ENCODE measurements at regions not wholly inside any gene's neighbourhood (a gene's known extent, or its start where the extent isn't known, plus 50 kb on each side); places are given as distances from the start of the nearest gene placed in this dataset.

DNA sequence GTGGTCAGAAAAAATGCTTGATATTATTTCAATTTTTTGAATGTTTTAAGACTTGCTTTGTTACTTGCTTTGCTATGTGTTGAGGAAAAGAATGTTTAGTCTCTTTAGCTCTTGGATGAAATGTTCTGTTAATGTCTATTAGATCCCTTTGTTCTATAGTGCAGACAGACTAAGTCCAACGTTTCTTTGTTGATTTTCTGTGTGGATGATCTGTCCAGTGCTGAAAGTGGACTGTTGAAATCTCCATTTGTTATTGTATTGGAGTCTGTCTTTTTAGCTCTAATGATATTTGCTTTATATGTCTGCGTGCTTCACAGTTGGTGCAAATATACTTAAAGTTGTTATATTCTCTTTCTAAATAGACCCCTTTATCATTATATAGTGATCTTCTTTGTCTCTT lies 220.6 kb downstream of the GUCY2F start:
- TF ChIP-seq, protein P1, sequence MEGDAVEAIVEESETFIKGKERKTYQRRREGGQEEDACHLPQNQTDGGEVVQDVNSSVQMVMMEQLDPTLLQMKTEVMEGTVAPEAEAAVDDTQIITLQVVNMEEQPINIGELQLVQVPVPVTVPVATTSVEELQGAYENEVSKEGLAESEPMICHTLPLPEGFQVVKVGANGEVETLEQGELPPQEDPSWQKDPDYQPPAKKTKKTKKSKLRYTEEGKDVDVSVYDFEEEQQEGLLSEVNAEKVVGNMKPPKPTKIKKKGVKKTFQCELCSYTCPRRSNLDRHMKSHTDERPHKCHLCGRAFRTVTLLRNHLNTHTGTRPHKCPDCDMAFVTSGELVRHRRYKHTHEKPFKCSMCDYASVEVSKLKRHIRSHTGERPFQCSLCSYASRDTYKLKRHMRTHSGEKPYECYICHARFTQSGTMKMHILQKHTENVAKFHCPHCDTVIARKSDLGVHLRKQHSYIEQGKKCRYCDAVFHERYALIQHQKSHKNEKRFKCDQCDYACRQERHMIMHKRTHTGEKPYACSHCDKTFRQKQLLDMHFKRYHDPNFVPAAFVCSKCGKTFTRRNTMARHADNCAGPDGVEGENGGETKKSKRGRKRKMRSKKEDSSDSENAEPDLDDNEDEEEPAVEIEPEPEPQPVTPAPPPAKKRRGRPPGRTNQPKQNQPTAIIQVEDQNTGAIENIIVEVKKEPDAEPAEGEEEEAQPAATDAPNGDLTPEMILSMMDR (IDR thresholded peaks at IDR 0.05 in 4 of 5, conservative IDR thresholded peaks at IDR 0.05 in 1 of 5) = no peak
- no peak for TF ChIP-seq POLR2A (IDR thresholded peaks at IDR 0.05)
